Inflammatory macrophage treated with lipopolysaccharide for 4 hours (primary cell): ENCODE measurements at regions not wholly inside any gene's neighbourhood (a gene's known extent, or its start where the extent isn't known, plus 50 kb on each side); places are given as distances from the start of the nearest gene placed in this dataset.

Experiments
- DNase-seq: peaks from one replicate; pipeline ENCODE4 v3.0.0-alpha.2; 2020

GRCh38 chr20:60872224-60872623, 379.8 kb upstream of the CDH4 start:
- DNase-seq = no peak

DNA sequence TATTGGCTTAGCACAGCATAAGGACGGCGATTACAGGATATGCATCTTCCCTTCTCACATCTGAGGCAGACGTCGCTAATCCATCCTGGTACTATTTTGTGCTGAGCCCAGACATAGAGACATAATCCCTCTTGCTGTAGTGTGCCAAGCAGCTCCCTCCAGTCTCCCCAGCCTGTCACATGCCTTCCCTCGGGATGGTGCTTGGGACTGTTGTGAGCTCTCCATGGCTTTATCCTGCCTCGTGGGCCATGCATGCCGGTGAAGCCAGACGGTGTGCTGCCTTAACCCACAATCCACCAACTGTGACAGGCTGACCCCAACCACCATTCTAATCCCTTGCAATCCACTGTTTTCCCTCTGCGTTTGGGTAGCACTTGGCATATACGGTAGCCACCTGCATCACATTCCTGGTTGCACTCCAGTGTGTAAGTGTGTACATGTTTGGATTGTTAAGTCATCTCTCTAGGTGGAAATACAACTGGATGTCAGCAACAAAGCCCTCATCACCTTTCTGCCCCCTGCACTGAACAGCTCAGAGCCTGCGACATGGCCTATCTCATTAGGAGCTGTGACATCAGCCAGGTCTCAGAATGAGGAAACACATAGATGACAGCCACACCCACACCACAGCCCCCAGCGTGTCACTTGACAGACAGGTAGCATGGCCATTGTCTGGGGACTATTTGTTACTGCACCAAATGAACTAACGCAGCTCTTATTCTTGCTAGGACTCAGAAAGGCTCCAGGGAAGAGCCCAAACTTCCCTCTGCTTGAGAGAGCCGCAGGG, 374.8 kb upstream of the CDH4 start:
- no peak for DNase-seq

- no peak for DNase-seq
Measured at GRCh38 chr20:60882836-60883235, 369.2 kb upstream of the CDH4 start.

DNA sequence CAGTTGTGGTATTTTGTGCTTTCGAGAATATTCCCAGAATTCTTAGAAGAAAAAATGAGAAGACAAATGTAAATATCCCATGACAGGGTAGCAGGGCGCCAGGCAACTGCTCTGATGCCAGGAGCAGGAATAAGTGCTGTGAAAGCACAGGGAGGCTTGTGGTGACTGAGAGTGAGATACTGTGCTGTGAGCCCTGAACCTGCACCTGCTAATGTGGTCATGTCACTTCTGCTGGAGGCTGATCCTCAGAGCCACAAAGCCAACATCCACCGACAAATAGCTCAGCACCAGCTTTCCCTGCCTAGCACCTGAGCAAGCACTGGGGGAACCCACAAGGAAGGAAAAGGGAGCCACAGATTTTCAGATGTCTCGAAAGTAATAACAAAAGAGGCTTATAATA, 368.6 kb upstream of the CDH4 start:
- DNase-seq = no peak

- no peak for DNase-seq
Measured at GRCh38 chr20:60884277-60884676, 367.8 kb upstream of the CDH4 start.

GRCh38 chr20:60888771-60889170, 363.3 kb upstream of the CDH4 start:
- DNase-seq = no peak

- DNase-seq = no peak
Measured at GRCh38 chr20:60892095-60892813, 359.8 kb upstream of the CDH4 start.

DNA sequence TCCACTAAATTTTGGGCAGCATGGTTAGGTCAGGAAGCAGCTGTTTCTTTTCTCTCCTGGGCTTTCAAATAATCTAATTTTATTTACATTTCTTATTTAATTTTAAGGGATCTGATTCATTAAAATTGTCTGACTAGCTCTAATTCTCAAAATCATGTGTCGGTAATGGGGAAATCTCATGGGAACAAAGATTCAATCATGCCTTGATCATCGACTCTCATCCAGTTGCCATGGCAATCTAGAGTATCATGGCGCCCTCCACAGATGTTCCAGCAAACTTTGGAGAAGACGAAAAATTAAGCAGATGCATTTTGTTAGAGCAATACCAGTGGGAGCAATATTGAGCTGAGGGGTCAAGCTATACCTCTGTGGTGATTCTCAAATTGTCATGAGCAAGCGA, 358.0 kb upstream of the CDH4 start:
- no peak for DNase-seq

- DNase-seq = no peak
Measured at GRCh38 chr20:60895363-60896079, 356.5 kb upstream of the CDH4 start.

DNA sequence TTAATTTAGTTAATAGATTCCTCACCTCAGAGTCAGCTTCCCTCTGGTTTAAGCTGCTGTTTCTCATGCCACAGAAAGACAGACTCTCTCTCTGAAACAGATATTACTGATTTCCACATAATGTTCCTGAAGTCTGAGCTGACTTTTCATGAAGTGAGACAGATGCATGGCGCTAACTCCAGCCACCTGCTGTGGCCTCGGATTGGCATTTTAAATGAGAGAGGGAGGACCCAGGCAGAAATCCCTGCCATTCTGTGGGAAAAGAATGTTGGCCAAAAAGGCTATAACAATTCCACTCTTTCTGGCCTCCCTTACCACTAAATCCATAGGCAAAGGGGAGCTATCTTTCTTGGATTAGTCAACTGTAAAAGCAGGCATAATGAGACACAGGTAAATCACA, 354.1 kb upstream of the CDH4 start:
- no peak for DNase-seq

DNA sequence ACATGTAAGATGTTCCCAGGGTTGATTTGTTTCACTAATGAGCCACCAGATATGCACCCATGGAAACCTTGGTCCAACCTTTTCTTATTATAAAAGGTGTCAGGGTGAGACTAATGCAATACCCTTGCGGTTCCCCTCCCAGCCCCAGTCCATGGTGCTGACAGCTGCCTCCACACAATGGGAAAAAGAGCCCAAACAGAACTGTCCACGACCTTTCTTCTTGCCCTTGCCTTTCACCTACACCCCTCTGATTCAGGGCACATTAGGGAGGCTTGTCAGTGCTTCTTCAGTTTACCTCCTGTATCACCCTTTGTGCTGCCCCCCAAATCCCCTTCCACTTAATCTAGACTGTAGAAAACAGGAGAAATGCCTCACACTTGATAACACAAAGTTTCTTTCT, 352.7 kb upstream of the CDH4 start:
- no peak for DNase-seq

GRCh38 chr20:60900618-60901017, 351.4 kb upstream of the CDH4 start:
- no peak for DNase-seq

GRCh38 chr20:60901831-60902230, 350.2 kb upstream of the CDH4 start:
- no peak for DNase-seq

DNA sequence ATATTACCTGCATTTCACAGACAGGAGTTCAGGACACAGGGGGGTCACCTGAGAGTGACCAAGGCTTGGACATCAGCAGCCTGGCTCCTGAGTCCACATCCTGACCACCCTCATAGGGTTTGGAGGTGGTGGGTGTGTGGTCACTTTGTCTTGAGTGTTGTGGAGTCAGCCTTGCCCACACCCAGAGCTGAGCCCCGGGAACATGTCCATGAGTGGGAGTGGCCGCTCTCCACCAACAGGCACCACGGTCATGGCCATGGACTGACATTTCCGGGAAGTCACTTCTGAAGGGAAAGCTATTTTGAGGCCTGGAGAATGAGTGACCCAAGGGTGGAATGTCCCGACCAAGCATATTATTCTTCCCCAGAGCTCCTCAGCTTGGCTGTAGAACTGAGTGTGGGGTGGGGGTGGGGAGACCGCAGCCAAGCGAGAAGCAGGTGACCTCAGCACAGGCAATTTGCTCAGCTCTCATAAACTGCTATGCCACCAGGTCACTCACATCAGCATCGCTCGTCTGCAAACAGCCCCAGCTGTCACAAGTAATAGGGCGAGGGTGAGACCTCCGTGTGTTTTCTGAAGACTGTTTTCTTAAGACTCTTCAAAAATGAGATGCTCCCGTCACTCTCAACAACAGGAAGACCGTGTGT, 348.6 kb upstream of the CDH4 start:
- no peak for DNase-seq

DNA sequence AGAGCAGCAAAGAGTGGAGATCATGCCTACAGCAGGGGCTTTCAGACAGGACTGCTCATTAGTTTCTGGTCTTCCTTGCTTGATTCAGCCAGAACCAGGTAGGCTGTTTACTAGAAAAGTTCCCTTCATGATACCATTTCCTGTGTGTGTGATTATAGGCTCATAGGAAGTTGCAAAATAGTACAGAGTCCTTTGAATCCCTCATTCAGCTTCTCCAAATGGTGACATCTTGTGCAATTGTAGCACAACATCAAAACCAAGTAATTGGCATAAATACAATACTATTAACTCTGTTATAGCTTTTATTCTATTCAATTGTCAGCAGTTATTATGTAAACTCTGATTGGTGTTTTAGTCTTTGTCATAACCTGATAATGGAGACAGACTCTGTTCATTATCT, 347.3 kb upstream of the CDH4 start:
- DNase-seq = no peak

DNA sequence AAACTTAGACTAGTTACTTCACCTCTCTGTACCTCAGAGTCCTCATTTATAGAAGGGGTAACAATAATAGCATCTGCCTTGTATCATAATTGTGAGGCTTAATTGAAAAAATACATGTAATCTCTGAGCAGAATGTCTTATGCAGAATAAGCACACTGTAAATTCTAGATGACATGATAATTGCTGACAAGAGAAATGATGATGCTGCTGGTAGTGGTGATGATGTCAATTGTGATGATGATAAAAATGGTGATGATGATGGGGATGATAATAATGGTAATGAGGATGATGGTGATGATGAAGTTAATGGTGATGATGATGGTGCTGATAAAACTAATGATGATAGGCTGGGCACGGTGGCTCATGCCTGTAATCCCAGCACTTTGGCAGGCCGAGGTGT, 346.1 kb upstream of the CDH4 start:
- no peak for DNase-seq

DNA sequence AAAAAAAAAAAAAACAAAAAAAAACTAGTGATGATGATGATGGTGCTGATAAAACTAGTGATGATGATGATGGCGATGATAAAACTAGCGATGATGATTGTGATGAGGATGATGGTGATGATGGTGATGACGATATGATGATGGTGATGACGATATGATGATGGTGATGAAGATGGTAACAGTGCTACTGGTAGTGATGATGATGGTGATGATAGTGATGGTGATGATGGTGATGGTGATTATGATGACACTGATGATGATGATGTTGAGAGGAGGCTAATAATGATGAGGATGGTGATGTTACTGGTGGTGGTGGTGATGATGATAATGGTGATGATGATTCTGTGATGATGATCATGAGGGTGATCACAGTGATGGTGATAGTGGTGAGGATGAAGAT, 345.5 kb upstream of the CDH4 start:
- no peak for DNase-seq

DNA sequence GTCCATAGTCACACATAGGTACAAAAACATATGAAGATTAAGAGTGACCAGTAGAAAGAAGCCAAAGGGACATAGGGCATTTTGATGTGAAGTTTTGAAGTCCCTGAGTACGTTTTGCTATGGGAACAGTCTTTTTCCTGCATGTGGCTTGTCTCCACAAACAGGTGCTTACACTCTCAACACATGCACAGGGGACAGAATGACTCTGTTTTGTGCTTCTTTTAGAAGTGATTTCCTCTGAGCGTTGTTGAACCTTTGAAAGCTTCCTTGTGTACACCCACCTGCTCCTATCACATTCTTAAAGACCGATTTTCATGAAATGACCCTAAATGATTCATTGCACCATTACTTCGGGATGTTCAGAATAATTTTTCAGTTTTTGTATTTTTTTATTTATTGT, 338.8 kb upstream of the CDH4 start:
- no peak for DNase-seq

DNA sequence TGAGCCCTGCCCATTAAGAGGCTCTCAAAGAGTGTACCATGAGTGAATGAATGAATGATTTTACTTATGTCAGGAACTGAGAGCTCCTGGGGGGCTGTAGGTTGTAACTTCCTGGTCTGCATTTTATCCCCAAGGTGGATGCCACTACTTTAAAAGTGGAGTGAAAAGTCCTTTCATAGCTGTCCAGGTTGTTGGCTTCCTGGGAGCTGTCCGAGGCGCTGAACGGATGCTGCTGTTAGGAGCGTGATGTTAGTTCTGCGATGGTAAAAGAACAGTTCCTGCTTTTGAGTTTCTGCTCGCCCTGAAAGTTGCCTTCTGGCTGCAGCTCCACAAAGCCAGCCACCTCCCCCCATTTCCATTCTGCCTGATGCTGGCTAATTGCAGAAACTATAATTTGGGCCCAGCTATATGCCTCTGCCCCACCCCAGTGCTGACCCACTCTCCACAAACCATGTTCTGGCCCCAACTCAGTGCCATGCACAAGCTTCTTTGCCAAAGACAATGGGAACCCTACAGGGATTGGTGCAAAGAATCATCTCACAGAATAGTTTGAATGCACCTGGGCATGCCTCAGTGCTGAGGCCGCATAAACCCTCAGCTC, 330.9 kb upstream of the CDH4 start:
- no peak for DNase-seq

DNA sequence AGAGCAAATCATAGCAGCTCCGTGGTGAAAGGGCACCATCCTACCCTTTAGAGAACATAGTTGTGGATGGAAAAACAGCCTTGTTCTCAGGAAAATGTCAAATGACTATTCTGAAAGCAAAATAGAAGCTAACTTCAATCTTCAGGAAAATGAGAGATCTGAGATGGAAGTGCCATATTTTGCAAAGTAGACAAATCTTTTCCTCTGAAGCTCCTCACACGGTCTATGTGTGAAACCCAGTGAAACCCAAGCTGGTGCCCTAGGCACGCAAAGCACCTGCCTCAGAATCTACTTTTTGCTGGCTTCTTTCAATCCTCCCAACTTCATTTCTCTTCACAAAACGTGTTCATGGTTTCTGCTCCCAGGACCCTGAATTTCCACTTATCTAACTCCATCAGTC, 325.2 kb upstream of the CDH4 start:
- DNase-seq = no peak

DNA sequence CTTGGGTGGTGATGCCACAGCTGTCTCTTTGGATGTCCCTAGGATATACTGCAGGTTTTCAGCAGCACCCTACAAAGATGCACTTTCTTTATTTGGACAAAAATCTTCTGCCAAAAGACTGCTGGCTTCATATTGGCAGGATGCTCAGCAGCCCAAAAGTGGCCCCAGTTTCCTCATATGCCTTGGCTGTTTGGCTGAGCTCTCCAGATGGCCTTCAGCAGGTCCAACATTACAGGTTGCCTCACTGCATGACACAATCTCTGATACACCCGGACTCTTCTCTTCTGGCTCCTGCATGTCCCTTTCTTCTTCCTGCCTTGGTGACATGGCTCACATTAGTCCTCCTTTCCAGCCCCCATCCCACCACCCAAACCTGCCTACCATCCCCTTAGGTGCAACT, 323.7 kb upstream of the CDH4 start:
- DNase-seq = no peak

GRCh38 chr20:60930023-60930790, 321.9 kb upstream of the CDH4 start:
- no peak for DNase-seq
